SK-N-MC (cell line): ENCODE measurements at regions not wholly inside any gene's neighbourhood (a gene's known extent, or its start where the extent isn't known, plus 50 kb on each side); places are given as distances from the start of the nearest gene placed in this dataset.

Source experiments
- EZH2 ChIP-seq: fragments of 200-600 bp; sonication (generic); IDR thresholded peaks from one replicate; pipeline ENCODE4 v1.6.1; 2017; ENCODE audit warnings: antibody characterized with exemption
- POLR2AphosphoS5 ChIP-seq: IDR thresholded peaks from 2 replicates; pipeline ENCODE4 v1.6.1; 2012; ENCODE audit warnings: mild to moderate bottlenecking, low read depth, low read length, borderline replicate concordance

- TF ChIP-seq EZH2 (no peak), POLR2AphosphoS5 (no peak)
Measured at GRCh38 chr20:58583586-58583985, 67.5 kb upstream of the STX16 start.
